ENCODE measurements at regions not wholly inside any gene's neighbourhood (a gene's known extent, or its start where the extent isn't known, plus 50 kb on each side); places are given as distances from the start of the nearest gene placed in this dataset.

DNA sequence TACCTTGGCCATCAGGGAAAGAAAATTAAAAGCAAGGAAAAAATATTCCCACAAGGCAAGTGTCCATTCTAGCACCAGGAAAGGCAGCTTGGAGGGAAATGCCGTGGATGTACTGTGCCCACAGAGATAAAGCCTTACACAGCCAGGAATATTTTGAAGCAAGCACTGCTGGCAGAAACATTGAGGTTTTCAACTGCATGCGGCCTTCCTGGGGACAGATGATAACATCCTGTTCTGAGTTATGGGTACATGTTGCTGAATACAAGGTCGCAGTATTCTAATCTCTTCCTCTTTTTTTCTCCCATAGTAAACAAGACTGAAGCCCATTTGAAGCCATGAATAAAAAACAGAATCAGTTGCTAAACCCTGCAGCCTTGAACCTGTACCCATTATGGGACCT lies 197.1 kb downstream of the BTG1 start:
- BruUV-seq (replicated peaks) = no TSS peak
- ChIA-PET POLR2A (no interaction called here), CTCF (no interaction called here)
- H3K9me3 Mint-ChIP-seq (ENCODE audit: unreplicated experiment) = no peaks in the 10 kb centered on the region
- no peaks in the 10 kb centered on the region for H3K27me3 Mint-ChIP-seq (ENCODE audit: insufficient read depth, unreplicated experiment)
- intact Hi-C loops (cut with micrococcal nuclease) = no loop called here
- no peaks in the 10 kb centered on the region for H3K4me1 Mint-ChIP-seq (ENCODE audit: insufficient read depth, unreplicated experiment)
- no peak overlapping the region for H3K4me3 Mint-ChIP-seq (ENCODE audit: unreplicated experiment)
- H3K27ac Mint-ChIP-seq (ENCODE audit: low read depth, unreplicated experiment) = no peak overlapping the region
- H3K36me3 Mint-ChIP-seq (ENCODE audit: insufficient read depth, unreplicated experiment) = no peaks in the 10 kb centered on the region
- no peak for TF ChIP-seq CTCF (IDR thresholded peaks at IDR 0.05; ENCODE audit: unreplicated experiment)
- no peak for DNase-seq (ENCODE audit: unreplicated experiment)

- no peak for DNase-seq (ENCODE audit: unreplicated experiment)
- no TSS peak for BruUV-seq (replicated peaks)
- ChIA-PET POLR2A (interaction anchor here (1.7 kb wide), 1 partner anchor 9 kb away, joined by 5 read pairs; no protein-coding TSS in a partner anchor), CTCF (no interaction called here)
- intact Hi-C loops (cut with micrococcal nuclease) = no loop called here
- no peak overlapping the region for H3K4me3 Mint-ChIP-seq (ENCODE audit: unreplicated experiment)
- no peaks in the 10 kb centered on the region for H3K4me1 Mint-ChIP-seq (ENCODE audit: insufficient read depth, unreplicated experiment)
- TF ChIP-seq CTCF (IDR thresholded peaks at IDR 0.05; ENCODE audit: unreplicated experiment) = no peak
- H3K9me3 Mint-ChIP-seq (ENCODE audit: unreplicated experiment) = no peaks in the 10 kb centered on the region
- H3K36me3 Mint-ChIP-seq (ENCODE audit: insufficient read depth, unreplicated experiment) = no peaks in the 10 kb centered on the region
- no peak overlapping the region for H3K27ac Mint-ChIP-seq (ENCODE audit: low read depth, unreplicated experiment)
- no peaks in the 10 kb centered on the region for H3K27me3 Mint-ChIP-seq (ENCODE audit: insufficient read depth, unreplicated experiment)
Measured at GRCh38 chr12:91947459-91947858, 198.2 kb downstream of the BTG1 start.

GRCh38 chr12:91944637-91945036 lies 201.0 kb downstream of the BTG1 start:
- DNase-seq (ENCODE audit: unreplicated experiment) = no peak
- intact Hi-C loops (cut with micrococcal nuclease) = no loop called here
- ChIA-PET CTCF (interaction anchor here (0.8 kb wide), 1 partner anchor 75 kb away, joined by 4 read pairs; no protein-coding TSS in a partner anchor), POLR2A (interaction anchor here (0.6 kb wide), 1 partner anchor 61 kb away, joined by 4 read pairs; no protein-coding TSS in a partner anchor)
- Mint-ChIP-seq H3K4me1 (ENCODE audit: insufficient read depth, unreplicated experiment) (no peaks in the 10 kb centered on the region), H3K9me3 (ENCODE audit: unreplicated experiment) (no peaks in the 10 kb centered on the region), H3K4me3 (ENCODE audit: unreplicated experiment) (no peak overlapping the region), H3K27ac (ENCODE audit: low read depth, unreplicated experiment) (no peak overlapping the region), H3K36me3 (ENCODE audit: insufficient read depth, unreplicated experiment) (no peaks in the 10 kb centered on the region), H3K27me3 (ENCODE audit: insufficient read depth, unreplicated experiment) (no peaks in the 10 kb centered on the region)
- BruUV-seq (replicated peaks) = no TSS peak
- no peak for TF ChIP-seq CTCF (IDR thresholded peaks at IDR 0.05; ENCODE audit: unreplicated experiment)

- no peaks in the 10 kb centered on the region for H3K36me3 Mint-ChIP-seq (ENCODE audit: insufficient read depth, unreplicated experiment)
- ChIA-PET POLR2A (interaction anchor here (0.7 to 1.4 kb wide), 3 partner anchors 9 to 122 kb away, joined by 3 read pairs; no protein-coding TSS in a partner anchor), CTCF (no interaction called here)
- H3K27ac Mint-ChIP-seq (ENCODE audit: low read depth, unreplicated experiment) = no peak overlapping the region
- no peak for DNase-seq (ENCODE audit: unreplicated experiment)
- intact Hi-C loops (cut with micrococcal nuclease) = no loop called here
- no peaks in the 10 kb centered on the region for H3K27me3 Mint-ChIP-seq (ENCODE audit: insufficient read depth, unreplicated experiment)
- H3K4me1 Mint-ChIP-seq (ENCODE audit: insufficient read depth, unreplicated experiment) = no peaks in the 10 kb centered on the region
- no peak for TF ChIP-seq CTCF (IDR thresholded peaks at IDR 0.05; ENCODE audit: unreplicated experiment)
- no TSS peak for BruUV-seq (replicated peaks)
- H3K4me3 Mint-ChIP-seq (ENCODE audit: unreplicated experiment) = no peak overlapping the region
- H3K9me3 Mint-ChIP-seq (ENCODE audit: unreplicated experiment) = no peaks in the 10 kb centered on the region
Measured at GRCh38 chr12:91940826-91941570, 204.6 kb downstream of the BTG1 start.

Measured in MCF 10A (cell line).